Erythroblast (primary cell): ENCODE measurements at regions not wholly inside any gene's neighbourhood (a gene's known extent, or its start where the extent isn't known, plus 50 kb on each side); places are given as distances from the start of the nearest gene placed in this dataset.

Experiments
- GATA1 ChIP-seq: IDR thresholded peaks from 2 replicates; pipeline ENCODE4 v1.6.1; 2011; ENCODE audit warnings: low read depth, mild to moderate bottlenecking, control low read depth, low read length, moderate library complexity
- POLR2A ChIP-seq: IDR thresholded peaks from 2 replicates; pipeline ENCODE4 v1.6.1; 2011; ENCODE audit warnings: mild to moderate bottlenecking, low read length

DNA sequence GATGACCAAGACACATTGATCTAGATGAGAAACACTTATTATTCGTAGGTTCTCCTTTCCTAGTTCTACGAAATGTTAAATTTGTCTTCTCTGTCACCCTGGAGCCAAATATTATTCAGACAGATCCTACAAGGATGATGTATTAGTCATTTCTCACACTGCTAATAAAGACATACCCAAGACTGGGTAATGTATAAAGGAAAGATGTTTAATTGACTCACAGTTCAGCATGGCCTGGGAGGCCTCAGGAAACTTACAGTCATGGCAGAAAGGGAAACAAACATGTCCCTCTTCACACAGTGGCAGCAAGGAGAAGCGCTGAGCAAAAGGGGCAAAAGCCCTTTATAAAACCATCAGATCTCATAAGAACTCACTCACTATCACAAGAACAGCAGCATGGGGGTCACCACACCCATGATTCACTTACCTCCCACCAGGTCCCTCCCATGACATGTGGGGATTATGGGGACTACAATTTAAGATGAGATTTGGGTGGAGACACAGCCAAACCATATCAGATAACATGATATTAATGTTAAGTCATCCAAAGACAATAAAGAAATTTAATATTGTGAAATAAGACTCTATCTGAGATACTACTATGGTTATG is 1248.8 kb upstream of the SLC10A2 start:
- TF ChIP-seq POLR2A (no peak), GATA1 (no peak)
